HepG2 (cell line): ENCODE measurements at regions not wholly inside any gene's neighbourhood (a gene's known extent, or its start where the extent isn't known, plus 50 kb on each side); places are given as distances from the start of the nearest gene placed in this dataset.
A peak's percentile ranks its signal among the peaks of the same experiment; 100 is the strongest.

Source experiments
- ARNTL ChIP-seq: sonication (generic); formaldehyde crosslinking; IDR thresholded peaks from 2 replicates; pipeline ENCODE4 v1.4.0; 2020; ENCODE audit warnings: mild to moderate bottlenecking, missing genetic modification reagents
- GATAD2A ChIP-seq: IDR thresholded peaks from 2 replicates; pipeline ENCODE4 v1.6.1; 2016
- HDAC1 ChIP-seq: sonication (generic); formaldehyde crosslinking; IDR thresholded peaks from 2 replicates; pipeline ENCODE4 v1.5.1; 2020; ENCODE audit warnings: mild to moderate bottlenecking, missing genetic modification reagents
- HIVEP1 ChIP-seq: sonication (generic); formaldehyde crosslinking; IDR thresholded peaks from 2 replicates; pipeline ENCODE4 v1.4.0; 2020; ENCODE audit warnings: mild to moderate bottlenecking, missing genetic modification reagents
- HNRNPLL ChIP-seq: fragments of 200-400 bp; formaldehyde crosslinking; IDR thresholded peaks from 2 replicates; pipeline ENCODE4 v1.6.1; 2017; ENCODE audit warnings: mild to moderate bottlenecking, low read depth, low read length; ENCODE audit not compliant: poor library complexity, severe bottlenecking
- HOXA9 ChIP-seq: sonication (generic); formaldehyde crosslinking; IDR thresholded peaks from 2 replicates; pipeline ENCODE4 v1.8.1; 2022; ENCODE audit warnings: missing genetic modification reagents, mild to moderate bottlenecking, moderate library complexity, borderline replicate concordance
- KAT8 ChIP-seq: IDR thresholded peaks from 2 replicates; pipeline ENCODE4 v1.6.1; 2016; ENCODE audit warnings: missing genetic modification reagents, missing compliant biosample characterization
- MXI1 ChIP-seq: IDR thresholded peaks from 3 replicates; pipeline ENCODE4 v1.6.1; 2012; ENCODE audit warnings: low read depth, low read length, inconsistent platforms, borderline replicate concordance
- NFKB2 ChIP-seq: sonication (generic); formaldehyde crosslinking; IDR thresholded peaks from 2 replicates; pipeline ENCODE4 v1.4.0; 2020; ENCODE audit warnings: missing genetic modification reagents, borderline replicate concordance
- PAWR ChIP-seq: sonication (generic); formaldehyde crosslinking; IDR thresholded peaks from 2 replicates; pipeline ENCODE4 v1.4.0; 2020; ENCODE audit warnings: missing genetic modification reagents, mild to moderate bottlenecking, borderline replicate concordance
- TAF1 ChIP-seq: sonication (generic); formaldehyde crosslinking; IDR thresholded peaks from 2 replicates; pipeline ENCODE4 v1.4.0; 2020; ENCODE audit warnings: missing genetic modification reagents
- ZFP1 ChIP-seq: IDR thresholded peaks from 2 replicates; pipeline ENCODE4 v1.6.1; 2016
- ZFP36 ChIP-seq: fragments of 150-350 bp; IDR thresholded peaks from 2 replicates; pipeline ENCODE4 v1.6.1; 2018; ENCODE audit warnings: borderline replicate concordance, low read length, low read depth; ENCODE audit not compliant: partially characterized antibody
- ZKSCAN8 ChIP-seq: IDR thresholded peaks from 2 replicates; pipeline ENCODE4 v1.6.1; 2016; ENCODE audit warnings: borderline replicate concordance, missing genetic modification reagents, missing compliant biosample characterization
- ZNF562 ChIP-seq: sonication (generic); formaldehyde crosslinking; IDR thresholded peaks from 2 replicates; pipeline ENCODE4 v1.8.0; 2022; ENCODE audit warnings: missing genetic modification reagents, borderline replicate concordance
- ZNF629 ChIP-seq: sonication (generic); formaldehyde crosslinking; conservative IDR thresholded peaks from 2 replicates; pipeline ENCODE4 v1.5.0; 2020; ENCODE audit warnings: missing genetic modification reagents
- TF ChIP-seq, protein P1 (sequence below): sonication (generic); formaldehyde crosslinking; IDR thresholded peaks from 2 replicates; pipeline ENCODE4 v1.4.0; 2020; ENCODE audit warnings: missing genetic modification reagents
- TF ChIP-seq, protein P2 (sequence below): IDR thresholded peaks from 2 replicates; pipeline ENCODE4 v1.4.0; 2020; ENCODE audit warnings: mild to moderate bottlenecking, missing genetic modification reagents
- TF ChIP-seq, protein P3 (sequence below): sonication (generic); formaldehyde crosslinking; IDR thresholded peaks from 2 replicates; pipeline ENCODE4 v1.8.0; 2022; ENCODE audit warnings: missing genetic modification reagents, mild to moderate bottlenecking, inconsistent platforms, borderline replicate concordance
- TF ChIP-seq, protein P4 (sequence below): sonication (generic); formaldehyde crosslinking; IDR thresholded peaks from 2 replicates; pipeline ENCODE4 v1.9.0; 2021; ENCODE audit warnings: missing genetic modification reagents, mild to moderate bottlenecking, borderline replicate concordance
- TF ChIP-seq, protein P5 (sequence below): IDR thresholded peaks from 2 replicates; pipeline ENCODE4 v1.6.1; 2012; ENCODE audit warnings: inconsistent platforms
- TF ChIP-seq, protein P6 (sequence below): sonication (generic); formaldehyde crosslinking; IDR thresholded peaks from 2 replicates; pipeline ENCODE4 v1.4.0; 2020; ENCODE audit warnings: missing genetic modification reagents; ENCODE audit errors: not compliant biosample characterization

DNA sequence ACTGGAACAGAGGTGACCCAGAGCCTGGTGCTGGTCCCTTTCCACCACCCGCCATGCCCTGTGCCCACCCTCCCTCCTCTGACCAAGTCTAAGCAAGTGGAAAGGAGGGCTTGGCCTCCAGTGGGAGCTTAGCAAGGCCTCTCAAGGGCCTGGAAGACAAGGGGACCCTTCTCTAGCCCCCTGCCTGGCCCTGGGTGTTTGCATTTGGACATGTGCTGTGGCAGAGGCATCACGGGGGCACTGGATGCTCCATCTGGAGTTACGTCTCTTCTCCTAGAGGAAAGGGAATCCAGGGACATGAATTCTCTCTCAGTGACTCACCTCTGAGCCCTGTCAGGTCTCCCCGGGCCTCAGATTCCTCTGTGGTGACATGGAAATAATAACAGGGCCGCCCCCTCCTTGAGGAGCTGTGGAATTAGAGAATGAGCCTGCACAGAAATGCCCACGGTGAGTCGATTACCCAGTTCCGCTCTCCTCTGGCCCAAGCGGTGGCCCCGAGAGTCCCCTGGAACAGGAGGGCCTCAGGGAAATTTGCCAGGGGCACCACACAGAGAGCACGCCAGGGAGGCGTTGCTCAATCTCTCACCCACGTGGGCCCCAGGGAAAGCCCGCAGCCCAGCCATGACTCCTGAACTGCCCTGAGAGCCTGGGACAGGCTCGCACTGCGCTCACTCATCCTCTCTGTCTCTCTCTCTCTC, 189.6 kb downstream of the BCOR start (continued):
- TF ChIP-seq HIVEP1 (no peak), TAF1 (CRISPR knock-in tag) (no peak), ZFP1 (CRISPR knock-in tag) (no peak), ZNF629 (CRISPR knock-in tag) (no peak), ZFP36 (no peak), PAWR (CRISPR knock-in tag) (no peak), NFKB2 (CRISPR knock-in tag) (no peak), KAT8 (peak; percentile 14; the same call in 1 of the 2 replicates), ZKSCAN8 (CRISPR knock-in tag) (no peak), GATAD2A (CRISPR knock-in tag) (peak; percentile 24; the same call in 1 of the 2 replicates), ZNF562 (CRISPR knock-in tag) (no peak), MXI1 (peak; percentile 23; the same call in 1 of the 3 replicates), HOXA9 (CRISPR knock-in tag) (no peak), HDAC1 (CRISPR knock-in tag) (0 out of 2 replicates have a peak, but pooled peaks have one; percentile 21), ARNTL (no peak), HNRNPLL (no peak)
- TF ChIP-seq, protein P1, sequence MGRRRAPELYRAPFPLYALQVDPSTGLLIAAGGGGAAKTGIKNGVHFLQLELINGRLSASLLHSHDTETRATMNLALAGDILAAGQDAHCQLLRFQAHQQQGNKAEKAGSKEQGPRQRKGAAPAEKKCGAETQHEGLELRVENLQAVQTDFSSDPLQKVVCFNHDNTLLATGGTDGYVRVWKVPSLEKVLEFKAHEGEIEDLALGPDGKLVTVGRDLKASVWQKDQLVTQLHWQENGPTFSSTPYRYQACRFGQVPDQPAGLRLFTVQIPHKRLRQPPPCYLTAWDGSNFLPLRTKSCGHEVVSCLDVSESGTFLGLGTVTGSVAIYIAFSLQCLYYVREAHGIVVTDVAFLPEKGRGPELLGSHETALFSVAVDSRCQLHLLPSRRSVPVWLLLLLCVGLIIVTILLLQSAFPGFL = no peak
- TF ChIP-seq, protein P2, sequence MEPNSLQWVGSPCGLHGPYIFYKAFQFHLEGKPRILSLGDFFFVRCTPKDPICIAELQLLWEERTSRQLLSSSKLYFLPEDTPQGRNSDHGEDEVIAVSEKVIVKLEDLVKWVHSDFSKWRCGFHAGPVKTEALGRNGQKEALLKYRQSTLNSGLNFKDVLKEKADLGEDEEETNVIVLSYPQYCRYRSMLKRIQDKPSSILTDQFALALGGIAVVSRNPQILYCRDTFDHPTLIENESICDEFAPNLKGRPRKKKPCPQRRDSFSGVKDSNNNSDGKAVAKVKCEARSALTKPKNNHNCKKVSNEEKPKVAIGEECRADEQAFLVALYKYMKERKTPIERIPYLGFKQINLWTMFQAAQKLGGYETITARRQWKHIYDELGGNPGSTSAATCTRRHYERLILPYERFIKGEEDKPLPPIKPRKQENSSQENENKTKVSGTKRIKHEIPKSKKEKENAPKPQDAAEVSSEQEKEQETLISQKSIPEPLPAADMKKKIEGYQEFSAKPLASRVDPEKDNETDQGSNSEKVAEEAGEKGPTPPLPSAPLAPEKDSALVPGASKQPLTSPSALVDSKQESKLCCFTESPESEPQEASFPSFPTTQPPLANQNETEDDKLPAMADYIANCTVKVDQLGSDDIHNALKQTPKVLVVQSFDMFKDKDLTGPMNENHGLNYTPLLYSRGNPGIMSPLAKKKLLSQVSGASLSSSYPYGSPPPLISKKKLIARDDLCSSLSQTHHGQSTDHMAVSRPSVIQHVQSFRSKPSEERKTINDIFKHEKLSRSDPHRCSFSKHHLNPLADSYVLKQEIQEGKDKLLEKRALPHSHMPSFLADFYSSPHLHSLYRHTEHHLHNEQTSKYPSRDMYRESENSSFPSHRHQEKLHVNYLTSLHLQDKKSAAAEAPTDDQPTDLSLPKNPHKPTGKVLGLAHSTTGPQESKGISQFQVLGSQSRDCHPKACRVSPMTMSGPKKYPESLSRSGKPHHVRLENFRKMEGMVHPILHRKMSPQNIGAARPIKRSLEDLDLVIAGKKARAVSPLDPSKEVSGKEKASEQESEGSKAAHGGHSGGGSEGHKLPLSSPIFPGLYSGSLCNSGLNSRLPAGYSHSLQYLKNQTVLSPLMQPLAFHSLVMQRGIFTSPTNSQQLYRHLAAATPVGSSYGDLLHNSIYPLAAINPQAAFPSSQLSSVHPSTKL (CRISPR knock-in tag) = peak; percentile 44; the same call in 1 of the 2 replicates
- TF ChIP-seq, protein P3, sequence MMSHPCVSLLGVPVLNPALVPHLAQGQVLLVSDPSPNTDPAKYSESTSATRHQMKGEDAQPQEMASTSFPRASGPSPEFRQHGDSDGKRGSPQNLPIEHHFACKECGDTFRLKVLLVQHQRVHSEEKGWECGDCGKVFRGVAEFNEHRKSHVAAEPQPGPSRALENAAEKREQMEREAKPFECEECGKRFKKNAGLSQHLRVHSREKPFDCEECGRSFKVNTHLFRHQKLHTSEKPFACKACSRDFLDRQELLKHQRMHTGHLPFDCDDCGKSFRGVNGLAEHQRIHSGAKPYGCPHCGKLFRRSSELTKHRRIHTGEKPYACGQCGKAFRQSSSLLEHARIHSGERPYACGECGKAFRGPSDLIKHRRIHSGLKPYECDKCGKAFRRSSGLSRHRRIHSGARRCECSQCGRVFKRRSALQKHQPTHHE (CRISPR knock-in tag) = no peak
- TF ChIP-seq, protein P4, sequence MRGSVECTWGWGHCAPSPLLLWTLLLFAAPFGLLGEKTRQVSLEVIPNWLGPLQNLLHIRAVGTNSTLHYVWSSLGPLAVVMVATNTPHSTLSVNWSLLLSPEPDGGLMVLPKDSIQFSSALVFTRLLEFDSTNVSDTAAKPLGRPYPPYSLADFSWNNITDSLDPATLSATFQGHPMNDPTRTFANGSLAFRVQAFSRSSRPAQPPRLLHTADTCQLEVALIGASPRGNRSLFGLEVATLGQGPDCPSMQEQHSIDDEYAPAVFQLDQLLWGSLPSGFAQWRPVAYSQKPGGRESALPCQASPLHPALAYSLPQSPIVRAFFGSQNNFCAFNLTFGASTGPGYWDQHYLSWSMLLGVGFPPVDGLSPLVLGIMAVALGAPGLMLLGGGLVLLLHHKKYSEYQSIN = no peak
- TF ChIP-seq, protein P5, sequence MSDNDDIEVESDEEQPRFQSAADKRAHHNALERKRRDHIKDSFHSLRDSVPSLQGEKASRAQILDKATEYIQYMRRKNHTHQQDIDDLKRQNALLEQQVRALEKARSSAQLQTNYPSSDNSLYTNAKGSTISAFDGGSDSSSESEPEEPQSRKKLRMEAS = peak; percentile 58
- TF ChIP-seq, protein P6, sequence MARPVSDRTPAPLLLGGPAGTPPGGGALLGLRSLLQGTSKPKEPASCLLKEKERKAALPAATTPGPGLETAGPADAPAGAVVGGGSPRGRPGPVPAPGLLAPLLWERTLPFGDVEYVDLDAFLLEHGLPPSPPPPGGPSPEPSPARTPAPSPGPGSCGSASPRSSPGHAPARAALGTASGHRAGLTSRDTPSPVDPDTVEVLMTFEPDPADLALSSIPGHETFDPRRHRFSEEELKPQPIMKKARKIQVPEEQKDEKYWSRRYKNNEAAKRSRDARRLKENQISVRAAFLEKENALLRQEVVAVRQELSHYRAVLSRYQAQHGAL (CRISPR knock-in tag) = no peak
